SK-N-SH (cell line): ENCODE measurements at regions not wholly inside any gene's neighbourhood (a gene's known extent, or its start where the extent isn't known, plus 50 kb on each side); places are given as distances from the start of the nearest gene placed in this dataset.

Experiments
- CTCF ChIA-PET: fragments of 300-600, 350-600 bp; formaldehyde crosslinking; extraction: SDS; loops from one replicate; lab custom pipeline; 2021; lab: Yijun Ruan, JAX
- POLR2A ChIA-PET: fragments of 350-600 bp; sonication (Branson Sonifier 250); formaldehyde crosslinking; extraction: SDS; loops from one replicate; lab custom pipeline; 2020; ENCODE audit warnings: antibody characterized with exemption, inconsistent platforms; lab: Yijun Ruan, JAX
- DNase-seq: peaks from one replicate; pipeline ENCODE4 v3.0.0; 2012
- H2AFZ ChIP-seq: fragments of 200-600 bp; sonication (generic); 2 replicates; pipeline ENCODE4 v1.8.1; 2016; ENCODE audit warnings: antibody characterized with exemption, mild to moderate bottlenecking, low read depth
- H3F3A ChIP-seq: fragments of 200-600 bp; sonication (generic); replicated peaks from 2 replicates; pipeline ENCODE3; 2016; ENCODE audit warnings: antibody characterized with exemption, mild to moderate bottlenecking; ENCODE audit not compliant: insufficient read depth
- H3K27ac ChIP-seq, 2 experiments: fragments of 200-500 bp in 1 of 2; fragments of 200-600 bp in 1 of 2; sonication (Bioruptor generic) in 1 of 2; sonication (generic), shearing (Covaris generic) in 1 of 2; 2 replicates each; pipeline versions ENCODE4 v1.5.1 to v1.6.1; 2014 to 2016; ENCODE audit warnings: low read depth in 2 of 2, inconsistent platforms in 1 of 2, low read length in 1 of 2, mild to moderate bottlenecking in 1 of 2, mixed read lengths in 1 of 2
- H3K27me3 ChIP-seq: fragments of 200-600 bp; sonication (generic), shearing (Covaris generic); 2 replicates; pipeline ENCODE4 v1.6.1; 2016; ENCODE audit warnings: mixed run types; ENCODE audit not compliant: insufficient read depth
- H3K36me3 ChIP-seq, 2 experiments: fragments of 200-500 bp in 1 of 2; fragments of 200-600 bp in 1 of 2; sonication (Bioruptor generic) in 1 of 2; sonication (generic) in 1 of 2; replicated peaks in 1 of 2; 2 replicates each; pipeline versions ENCODE3 to v1.5.1; 2014 to 2016; ENCODE audit warnings: low read length in 1 of 2, mild to moderate bottlenecking in 1 of 2; ENCODE audit not compliant: insufficient read depth in 2 of 2, control insufficient read depth in 1 of 2
- H3K4me1 ChIP-seq, 2 experiments: fragments of 200-500 bp in 1 of 2; fragments of 200-600 bp in 1 of 2; sonication (Bioruptor generic) in 1 of 2; sonication (generic), shearing (Covaris generic) in 1 of 2; 2 replicates each; pipeline versions ENCODE4 v1.5.1 to v1.6.1; 2014 to 2016; ENCODE audit warnings: low read depth in 1 of 2, low read length in 1 of 2, mixed run types in 1 of 2; ENCODE audit not compliant: insufficient read depth in 2 of 2, control insufficient read depth in 1 of 2
- H3K4me2 ChIP-seq: fragments of 200-600 bp; sonication (generic), shearing (Covaris generic); 2 replicates; pipeline ENCODE4 v1.6.1; 2017; ENCODE audit warnings: mixed run types
- H3K4me3 ChIP-seq, 2 experiments: fragments of 200-500 bp in 1 of 2; fragments of 200-600 bp in 1 of 2; sonication (Bioruptor generic) in 1 of 2; sonication (generic), shearing (Covaris generic) in 1 of 2; 2 replicates each; pipeline versions ENCODE4 v1.5.1 to v1.8.1; 2014 to 2016; ENCODE audit warnings: low read depth in 2 of 2, inconsistent platforms in 1 of 2, low read length in 1 of 2, mild to moderate bottlenecking in 1 of 2, mixed read lengths in 1 of 2, moderate library complexity in 1 of 2
- H3K79me2 ChIP-seq: fragments of 200-600 bp; sonication (generic); 2 replicates; pipeline ENCODE4 v1.8.1; 2017; ENCODE audit warnings: mild to moderate bottlenecking; ENCODE audit not compliant: insufficient read depth
- H3K9ac ChIP-seq: fragments of 200-600 bp; sonication (generic); 2 replicates; pipeline ENCODE4 v1.6.1; 2017; ENCODE audit warnings: mixed run types
- H3K9me2 ChIP-seq: fragments of 200-600 bp; sonication (generic); 2 replicates; pipeline ENCODE4 v1.6.1; 2017; ENCODE audit warnings: mixed run types
- H3K9me3 ChIP-seq: fragments of 200-600 bp; sonication (generic); 2 replicates; pipeline ENCODE4 v1.6.1; 2017; ENCODE audit warnings: mixed run types, mild to moderate bottlenecking, moderate library complexity
- H4K20me1 ChIP-seq: fragments of 200-600 bp; sonication (generic); 2 replicates; pipeline ENCODE4 v1.6.1; 2017; ENCODE audit warnings: mild to moderate bottlenecking, mixed run types; ENCODE audit not compliant: insufficient read depth
- CHD2 ChIP-seq: fragments of 150-350 bp; IDR thresholded peaks from 2 replicates; pipeline ENCODE4 v1.6.1; 2018; ENCODE audit warnings: low read length; ENCODE audit not compliant: partially characterized antibody
- EP300 ChIP-seq, 2 experiments: IDR thresholded peaks; 2 replicates each; pipeline versions ENCODE4 v1.4.0 to v1.6.1; 2012; ENCODE audit warnings: borderline replicate concordance in 1 of 2, low read depth in 1 of 2, low read length in 1 of 2
- FOSL2 ChIP-seq: IDR thresholded peaks from 2 replicates; pipeline ENCODE4 v1.4.0; 2012; ENCODE audit warnings: low read depth, mild to moderate bottlenecking, moderate library complexity, borderline replicate concordance
- JUND ChIP-seq: IDR thresholded peaks from 2 replicates; pipeline ENCODE4 v1.4.0; 2012
- MXI1 ChIP-seq: IDR thresholded peaks from 2 replicates; pipeline ENCODE4 v1.6.1; 2012; ENCODE audit warnings: mild to moderate bottlenecking, low read depth, low read length, improper control_type of control experiment
- RCOR1 ChIP-seq: fragments of 150-350 bp; IDR thresholded peaks from 2 replicates; pipeline ENCODE4 v1.6.1; 2017; ENCODE audit warnings: antibody characterized with exemption, low read length
- SIN3A ChIP-seq: IDR thresholded peaks from 2 replicates; pipeline ENCODE4 v1.6.1; 2012; ENCODE audit warnings: low read depth, mild to moderate bottlenecking, low read length, moderate library complexity, borderline replicate concordance
- TAF1 ChIP-seq: IDR thresholded peaks from 2 replicates; pipeline ENCODE4 v1.6.1; 2012; ENCODE audit warnings: low read depth, mild to moderate bottlenecking, low read length, moderate library complexity, borderline replicate concordance
- TCF12 ChIP-seq: IDR thresholded peaks from 2 replicates; pipeline ENCODE4 v1.4.0; 2012
- TEAD4 ChIP-seq: IDR thresholded peaks from 2 replicates; pipeline ENCODE4 v1.4.0; 2012; ENCODE audit warnings: mild to moderate bottlenecking, borderline replicate concordance; ENCODE audit not compliant: insufficient read depth
- WGBS: methylation state at CpG from one replicate; pipeline ENCODE4 v1.1.6; 2017; ENCODE audit warnings: low lambda C conversion rate; 5-methylcytosine and 5-hydroxymethylcytosine counted together
- TF ChIP-seq, protein P1 (sequence below): IDR thresholded peaks from 2 replicates; pipeline ENCODE4 v1.4.0; 2012; ENCODE audit warnings: low read depth, borderline replicate concordance
- TF ChIP-seq, protein P2 (sequence below): IDR thresholded peaks from 2 replicates; pipeline ENCODE4 v1.4.0; 2012; ENCODE audit warnings: low read depth
- TF ChIP-seq, protein P3 (sequence below): IDR thresholded peaks from 2 replicates; pipeline ENCODE4 v1.6.1; 2012; ENCODE audit warnings: mild to moderate bottlenecking, low read depth, low read length, moderate library complexity

DNA sequence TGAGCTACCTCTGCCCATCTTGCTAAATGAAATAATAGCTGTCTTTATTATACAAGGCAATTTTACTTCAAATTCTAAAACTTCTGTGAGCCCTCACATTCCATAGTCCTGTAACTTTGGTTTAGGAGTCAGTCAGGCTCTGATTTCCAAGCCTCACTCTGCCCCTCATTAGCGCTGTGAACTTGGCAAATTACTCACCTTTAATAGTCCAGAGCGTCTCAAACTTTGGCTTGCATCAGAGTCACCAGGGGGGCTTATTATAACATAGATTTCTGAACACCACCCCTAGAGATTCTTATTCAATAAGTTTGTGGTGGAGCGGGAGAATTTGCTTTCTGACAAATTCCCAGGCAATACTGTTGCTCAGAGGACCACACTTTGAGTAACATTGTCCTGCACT, 126.2 kb upstream of the FGGY start (continued):
- TF ChIP-seq CHD2 = no peak
- TF ChIP-seq, protein P1, sequence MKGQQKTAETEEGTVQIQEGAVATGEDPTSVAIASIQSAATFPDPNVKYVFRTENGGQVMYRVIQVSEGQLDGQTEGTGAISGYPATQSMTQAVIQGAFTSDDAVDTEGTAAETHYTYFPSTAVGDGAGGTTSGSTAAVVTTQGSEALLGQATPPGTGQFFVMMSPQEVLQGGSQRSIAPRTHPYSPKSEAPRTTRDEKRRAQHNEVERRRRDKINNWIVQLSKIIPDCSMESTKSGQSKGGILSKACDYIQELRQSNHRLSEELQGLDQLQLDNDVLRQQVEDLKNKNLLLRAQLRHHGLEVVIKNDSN = no peak
- TF ChIP-seq SIN3A = no peak
- TF ChIP-seq, all 33 proteins: peak for 0

DNA sequence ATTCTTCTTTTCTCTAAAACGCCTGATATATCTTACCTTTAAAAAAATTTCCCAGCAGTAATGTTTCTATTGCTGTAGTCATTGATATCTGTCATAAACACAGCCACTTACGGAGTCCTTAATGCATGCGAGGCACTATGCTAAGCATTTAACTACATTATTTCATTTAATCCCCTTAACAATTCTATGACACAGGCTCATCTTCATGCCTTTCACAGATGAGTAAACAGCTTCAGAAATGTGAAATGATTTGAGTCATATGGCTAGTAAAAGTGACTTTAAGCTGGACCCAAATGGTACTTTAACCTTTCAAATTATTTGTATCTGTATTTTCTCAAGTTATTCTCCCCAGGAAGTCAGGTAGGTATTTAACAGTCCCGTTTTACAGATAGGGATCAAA, 125.1 kb upstream of the FGGY start:
- DNase-seq = no peak
- H3K9ac ChIP-seq = no peak overlapping the region
- H3F3A ChIP-seq = peaks cover 17% of the 10 kb centered on the region
- H3K36me3 ChIP-seq = no peaks in the 10 kb centered on the region
- H3K27ac ChIP-seq = peak overlapping the region in 1 of 2 experiments; percentile 75; a peak in 1 of 4 replicates
- H2AFZ ChIP-seq = peak overlapping the region; percentile 57; the same call in 1 of the 2 replicates
- H3K4me1 ChIP-seq = peaks cover 0 to 16% of the 10 kb centered on the region in 2 experiments; a peak in 2 of 4 replicates
- ChIA-PET CTCF (interaction anchor here (0.7 kb wide), 1 partner anchor 527 kb away, joined by 4 read pairs; no protein-coding TSS in a partner anchor), POLR2A (no interaction called here)
- H3K9me3 ChIP-seq = no peaks in the 10 kb centered on the region
- no peaks in the 10 kb centered on the region for H3K27me3 ChIP-seq
- H3K4me3 ChIP-seq = no peak overlapping the region
- no peaks in the 10 kb centered on the region for H4K20me1 ChIP-seq
- TF ChIP-seq, protein P2, sequence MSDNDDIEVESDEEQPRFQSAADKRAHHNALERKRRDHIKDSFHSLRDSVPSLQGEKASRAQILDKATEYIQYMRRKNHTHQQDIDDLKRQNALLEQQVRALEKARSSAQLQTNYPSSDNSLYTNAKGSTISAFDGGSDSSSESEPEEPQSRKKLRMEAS = no peak
- TF ChIP-seq TCF12 (peak; percentile 45; the same call in 1 of the 2 replicates), TAF1 (no peak)
- no peaks in the 10 kb centered on the region for H3K9me2 ChIP-seq
- WGBS = 56% methylated on average over 4 of the region's 4 CpGs
- 0 out of 2 replicates have a peak overlapping the region, but pooled peaks have one; percentile 6 for H3K4me2 ChIP-seq
- H3K79me2 ChIP-seq = no peaks in the 10 kb centered on the region

DNA sequence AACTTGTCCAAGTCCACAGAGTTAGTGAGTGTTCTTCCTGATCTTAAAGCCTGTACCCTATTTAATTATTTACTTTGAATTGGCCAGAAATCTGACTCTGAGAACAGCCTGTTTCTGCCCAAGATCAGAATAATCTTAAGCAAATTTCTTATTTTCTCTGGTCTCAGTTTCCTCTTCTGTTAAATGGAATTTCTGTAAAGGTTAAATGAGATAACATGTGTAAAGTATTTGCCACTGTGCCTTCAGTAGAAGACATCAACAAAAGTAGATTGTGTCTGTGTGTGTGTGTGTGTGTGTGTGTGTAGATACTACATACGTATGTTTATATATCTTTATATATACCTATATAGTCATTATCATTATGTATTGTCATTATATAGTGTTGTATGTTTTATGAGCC, 124.2 kb upstream of the FGGY start:
- 100% methylated on average over 1 of the region's 1 CpG for whole genome bisulfite sequencing
- H3K9me3 ChIP-seq = no peaks in the 10 kb centered on the region
- H3K4me1 ChIP-seq = peaks cover 0 to 16% of the 10 kb centered on the region in 2 experiments; a peak in 2 of 4 replicates
- no peaks in the 10 kb centered on the region for H3K9me2 ChIP-seq
- H3K4me2 ChIP-seq = no peak overlapping the region
- H4K20me1 ChIP-seq = no peaks in the 10 kb centered on the region
- no peaks in the 10 kb centered on the region for H3K27me3 ChIP-seq
- TF ChIP-seq JUND (no peak), FOSL2 (no peak), TEAD4 (no peak), MXI1 (no peak), RCOR1 (no peak), EP300 (IDR thresholded peaks at IDR 0.05; ENCODE audit: borderline replicate concordance in 1 of 2, low read depth in 1 of 2, low read length in 1 of 2) (no peak), TAF1 (no peak)
- TF ChIP-seq, protein P3, sequence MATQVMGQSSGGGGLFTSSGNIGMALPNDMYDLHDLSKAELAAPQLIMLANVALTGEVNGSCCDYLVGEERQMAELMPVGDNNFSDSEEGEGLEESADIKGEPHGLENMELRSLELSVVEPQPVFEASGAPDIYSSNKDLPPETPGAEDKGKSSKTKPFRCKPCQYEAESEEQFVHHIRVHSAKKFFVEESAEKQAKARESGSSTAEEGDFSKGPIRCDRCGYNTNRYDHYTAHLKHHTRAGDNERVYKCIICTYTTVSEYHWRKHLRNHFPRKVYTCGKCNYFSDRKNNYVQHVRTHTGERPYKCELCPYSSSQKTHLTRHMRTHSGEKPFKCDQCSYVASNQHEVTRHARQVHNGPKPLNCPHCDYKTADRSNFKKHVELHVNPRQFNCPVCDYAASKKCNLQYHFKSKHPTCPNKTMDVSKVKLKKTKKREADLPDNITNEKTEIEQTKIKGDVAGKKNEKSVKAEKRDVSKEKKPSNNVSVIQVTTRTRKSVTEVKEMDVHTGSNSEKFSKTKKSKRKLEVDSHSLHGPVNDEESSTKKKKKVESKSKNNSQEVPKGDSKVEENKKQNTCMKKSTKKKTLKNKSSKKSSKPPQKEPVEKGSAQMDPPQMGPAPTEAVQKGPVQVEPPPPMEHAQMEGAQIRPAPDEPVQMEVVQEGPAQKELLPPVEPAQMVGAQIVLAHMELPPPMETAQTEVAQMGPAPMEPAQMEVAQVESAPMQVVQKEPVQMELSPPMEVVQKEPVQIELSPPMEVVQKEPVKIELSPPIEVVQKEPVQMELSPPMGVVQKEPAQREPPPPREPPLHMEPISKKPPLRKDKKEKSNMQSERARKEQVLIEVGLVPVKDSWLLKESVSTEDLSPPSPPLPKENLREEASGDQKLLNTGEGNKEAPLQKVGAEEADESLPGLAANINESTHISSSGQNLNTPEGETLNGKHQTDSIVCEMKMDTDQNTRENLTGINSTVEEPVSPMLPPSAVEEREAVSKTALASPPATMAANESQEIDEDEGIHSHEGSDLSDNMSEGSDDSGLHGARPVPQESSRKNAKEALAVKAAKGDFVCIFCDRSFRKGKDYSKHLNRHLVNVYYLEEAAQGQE = no peak
- TF ChIP-seq, all 33 proteins: peak for 0
- H3K36me3 ChIP-seq = no peaks in the 10 kb centered on the region
- no peak overlapping the region for H3K9ac ChIP-seq
- peak overlapping the region in 1 of 2 experiments; percentile 75; a peak in 1 of 4 replicates for H3K27ac ChIP-seq
- H3F3A ChIP-seq = peaks cover 17% of the 10 kb centered on the region
- H3K79me2 ChIP-seq = no peaks in the 10 kb centered on the region
- DNase-seq = no peak
- POLR2A ChIA-PET = no interaction called here
- H3K4me3 ChIP-seq = no peak overlapping the region
- no peak overlapping the region for H2AFZ ChIP-seq
- CTCF ChIA-PET = no interaction called here
